KMS-11 (cell line): ENCODE measurements at regions not wholly inside any gene's neighbourhood (a gene's known extent, or its start where the extent isn't known, plus 50 kb on each side); places are given as distances from the start of the nearest gene placed in this dataset.

Experiments used
- H2AFZ ChIP-seq: fragments of 200-600 bp; sonication (generic); 2 replicates; pipeline ENCODE4 v1.6.1; 2016; ENCODE audit warnings: antibody characterized with exemption, mixed run types, low read depth
- H3K27ac ChIP-seq: fragments of 200-600 bp; sonication (generic); 2 replicates; pipeline ENCODE4 v1.6.1; 2016; ENCODE audit warnings: mild to moderate bottlenecking, mixed run types
- H3K27me3 ChIP-seq: fragments of 200-600 bp; sonication (generic); 2 replicates; pipeline ENCODE4 v1.6.1; 2017; ENCODE audit warnings: mild to moderate bottlenecking, low read depth, mixed run types, moderate library complexity; ENCODE audit not compliant: insufficient read depth
- H3K36me3 ChIP-seq: fragments of 200-600 bp; sonication (generic); 2 replicates; pipeline ENCODE4 v1.6.1; 2017; ENCODE audit warnings: mild to moderate bottlenecking, mixed run types; ENCODE audit not compliant: insufficient read depth
- H3K4me1 ChIP-seq: fragments of 200-600 bp; sonication (generic); 2 replicates; pipeline ENCODE4 v1.6.1; 2016; ENCODE audit warnings: mild to moderate bottlenecking, low read depth, mixed run types; ENCODE audit not compliant: poor library complexity, severe bottlenecking
- H3K4me2 ChIP-seq: fragments of 200-600 bp; sonication (generic); 2 replicates; pipeline ENCODE4 v1.7.0; 2016; ENCODE audit warnings: mild to moderate bottlenecking, mixed run types
- H3K4me3 ChIP-seq: fragments of 200-600 bp; sonication (generic); IDR thresholded peaks from 2 replicates; pipeline ENCODE4 v1.6.1; 2017; ENCODE audit warnings: low read depth, low read length, mixed read lengths; ENCODE audit not compliant: insufficient read depth
- H3K79me2 ChIP-seq: fragments of 200-600 bp; sonication (generic); 2 replicates; pipeline ENCODE4 v1.6.1; 2016; ENCODE audit warnings: low read depth, mixed run types; ENCODE audit not compliant: insufficient read depth
- H3K9ac ChIP-seq: fragments of 200-600 bp; sonication (generic); 2 replicates; pipeline ENCODE4 v1.6.1; 2016; ENCODE audit warnings: mild to moderate bottlenecking, mixed run types
- H4K20me1 ChIP-seq: fragments of 200-600 bp; sonication (generic); 2 replicates; pipeline ENCODE4 v1.6.1; 2016; ENCODE audit warnings: mild to moderate bottlenecking, mixed run types; ENCODE audit not compliant: insufficient read depth
- TF ChIP-seq, protein P1 (sequence below): fragments of 200-600 bp; sonication (generic); conservative IDR thresholded peaks from 2 replicates; pipeline ENCODE4 v1.6.1; 2017; ENCODE audit warnings: low read depth, mild to moderate bottlenecking, antibody characterized with exemption, low read length, moderate library complexity, mixed read lengths

DNA sequence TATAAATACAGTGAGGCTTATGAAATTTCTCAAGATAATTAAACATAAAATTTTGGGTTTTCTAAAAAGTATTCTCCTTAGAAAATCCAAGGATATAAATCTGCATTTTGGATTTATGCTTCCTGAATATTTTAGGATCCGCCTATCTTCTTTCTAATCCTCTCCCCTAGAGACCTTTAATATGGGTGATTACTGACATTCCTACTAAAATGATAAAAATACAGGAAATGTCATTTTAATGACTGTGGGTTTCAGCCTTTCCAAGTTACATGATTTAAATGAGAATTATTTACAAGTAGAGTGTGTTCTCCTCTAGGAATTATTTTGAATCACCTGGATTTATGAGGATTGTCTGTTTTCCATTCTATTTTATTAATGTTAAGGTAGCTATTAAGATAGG, 150.4 kb downstream of the C7orf25 start:
- no peak overlapping the region for H3K4me2 ChIP-seq
- no peak overlapping the region for H3K4me3 ChIP-seq
- no peaks in the 10 kb centered on the region for H3K27me3 ChIP-seq
- TF ChIP-seq, protein P1, sequence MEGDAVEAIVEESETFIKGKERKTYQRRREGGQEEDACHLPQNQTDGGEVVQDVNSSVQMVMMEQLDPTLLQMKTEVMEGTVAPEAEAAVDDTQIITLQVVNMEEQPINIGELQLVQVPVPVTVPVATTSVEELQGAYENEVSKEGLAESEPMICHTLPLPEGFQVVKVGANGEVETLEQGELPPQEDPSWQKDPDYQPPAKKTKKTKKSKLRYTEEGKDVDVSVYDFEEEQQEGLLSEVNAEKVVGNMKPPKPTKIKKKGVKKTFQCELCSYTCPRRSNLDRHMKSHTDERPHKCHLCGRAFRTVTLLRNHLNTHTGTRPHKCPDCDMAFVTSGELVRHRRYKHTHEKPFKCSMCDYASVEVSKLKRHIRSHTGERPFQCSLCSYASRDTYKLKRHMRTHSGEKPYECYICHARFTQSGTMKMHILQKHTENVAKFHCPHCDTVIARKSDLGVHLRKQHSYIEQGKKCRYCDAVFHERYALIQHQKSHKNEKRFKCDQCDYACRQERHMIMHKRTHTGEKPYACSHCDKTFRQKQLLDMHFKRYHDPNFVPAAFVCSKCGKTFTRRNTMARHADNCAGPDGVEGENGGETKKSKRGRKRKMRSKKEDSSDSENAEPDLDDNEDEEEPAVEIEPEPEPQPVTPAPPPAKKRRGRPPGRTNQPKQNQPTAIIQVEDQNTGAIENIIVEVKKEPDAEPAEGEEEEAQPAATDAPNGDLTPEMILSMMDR: no peak
- no peak overlapping the region for H3K27ac ChIP-seq
- no peak overlapping the region for H2AFZ ChIP-seq
- no peaks in the 10 kb centered on the region for H3K79me2 ChIP-seq
- no peaks in the 10 kb centered on the region for H3K36me3 ChIP-seq
- no peak overlapping the region for H3K9ac ChIP-seq
- H3K4me1 ChIP-seq: no peaks in the 10 kb centered on the region
- H4K20me1 ChIP-seq: no peaks in the 10 kb centered on the region

DNA sequence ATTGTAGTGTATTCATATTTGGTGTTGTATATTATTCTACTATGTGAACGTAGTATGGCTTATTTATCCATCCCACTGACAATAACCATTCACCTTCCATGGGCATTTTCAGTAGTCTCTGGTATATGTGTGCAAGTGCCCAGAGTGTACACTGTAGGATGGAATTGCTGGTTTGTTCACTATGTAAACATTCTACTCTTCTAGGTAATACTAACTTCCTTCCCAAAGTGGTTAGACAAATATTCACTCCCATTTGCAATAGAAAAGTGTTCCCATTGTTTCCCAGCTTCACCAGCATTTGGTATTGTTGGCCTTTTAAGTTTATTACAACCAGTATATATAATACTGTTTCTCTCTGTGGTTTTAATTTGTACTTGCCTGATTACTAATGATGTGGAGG, 153.7 kb downstream of the C7orf25 start:
- H3K27me3 ChIP-seq: no peaks in the 10 kb centered on the region
- no peak overlapping the region for H2AFZ ChIP-seq
- no peak overlapping the region for H3K9ac ChIP-seq
- no peaks in the 10 kb centered on the region for H4K20me1 ChIP-seq
- TF ChIP-seq, protein P1: no peak
- no peaks in the 10 kb centered on the region for H3K4me1 ChIP-seq
- H3K4me3 ChIP-seq: no peak overlapping the region
- no peaks in the 10 kb centered on the region for H3K79me2 ChIP-seq
- no peak overlapping the region for H3K27ac ChIP-seq
- H3K36me3 ChIP-seq: no peaks in the 10 kb centered on the region
- no peak overlapping the region for H3K4me2 ChIP-seq

DNA sequence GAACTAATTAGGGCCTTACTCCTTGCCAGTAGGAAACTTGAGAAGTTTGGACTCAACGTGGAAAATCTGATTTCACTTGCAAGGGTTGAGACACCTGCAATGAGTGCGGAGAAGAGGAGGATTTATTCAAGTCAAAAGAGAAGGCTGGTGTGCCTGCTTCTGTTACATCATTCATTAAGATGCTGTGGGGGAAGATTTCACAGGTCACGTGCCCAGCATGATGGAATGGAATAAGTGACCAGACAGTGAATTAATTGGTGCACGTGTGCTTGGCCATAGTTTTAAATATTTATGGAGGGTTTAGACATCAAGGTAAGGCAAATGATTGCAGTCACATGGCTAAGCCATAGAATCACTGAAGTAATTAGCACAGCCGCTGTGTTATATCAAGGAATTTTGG, 155.0 kb downstream of the C7orf25 start:
- H2AFZ ChIP-seq: no peak overlapping the region

DNA sequence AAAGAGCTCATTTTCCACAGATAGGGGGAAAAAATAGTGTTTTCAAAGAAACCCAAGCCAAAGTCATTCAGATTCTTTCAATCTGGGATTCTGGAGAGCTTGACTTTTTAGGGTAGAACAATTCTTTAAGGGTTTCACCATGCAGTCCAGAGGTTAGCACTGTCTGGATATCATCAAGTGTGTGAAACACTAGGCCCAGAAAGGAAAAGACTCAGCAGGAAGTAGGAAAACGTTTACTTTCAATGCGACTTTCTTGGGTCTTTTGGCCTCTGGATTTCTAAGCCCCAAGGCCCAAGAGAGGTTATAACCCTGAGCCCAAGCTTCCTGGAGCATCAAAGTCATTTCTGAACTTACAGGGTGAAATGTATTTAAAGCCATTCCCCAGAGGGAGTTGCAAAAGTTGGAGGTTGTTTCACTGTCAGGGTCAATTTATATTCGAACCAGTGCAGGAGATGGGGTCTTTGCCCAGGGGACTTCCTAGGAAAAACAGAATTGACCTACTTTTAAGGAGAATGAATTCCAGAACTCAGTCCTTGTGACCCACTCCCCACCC, 158.0 kb downstream of the C7orf25 start:
- Histone ChIP-seq H3K36me3 (no peaks in the 10 kb centered on the region), H3K4me2 (no peak overlapping the region), H3K4me1 (no peaks in the 10 kb centered on the region), H2AFZ (no peak overlapping the region), H3K9ac (no peak overlapping the region), H3K4me3 (no peak overlapping the region), H3K79me2 (no peaks in the 10 kb centered on the region), H3K27ac (no peak overlapping the region), H4K20me1 (no peaks in the 10 kb centered on the region), H3K27me3 (no peaks in the 10 kb centered on the region)
- TF ChIP-seq, protein P1: no peak

More for the DNA sequence above, 155.0 kb downstream of the C7orf25 start:
- H3K27me3 ChIP-seq: no peaks in the 10 kb centered on the region
- H3K27ac ChIP-seq: no peak overlapping the region
- H3K4me2 ChIP-seq: no peak overlapping the region
- H3K4me1 ChIP-seq: no peaks in the 10 kb centered on the region
- no peaks in the 10 kb centered on the region for H4K20me1 ChIP-seq
- no peak overlapping the region for H3K4me3 ChIP-seq
- no peak overlapping the region for H3K9ac ChIP-seq
- TF ChIP-seq, protein P1: no peak
- no peaks in the 10 kb centered on the region for H3K79me2 ChIP-seq
- H3K36me3 ChIP-seq: no peaks in the 10 kb centered on the region
